NCI-H2107 treated with DMSO at 0.1 percent for 48 hours (cell line): ENCODE measurements at regions not wholly inside any gene's neighbourhood (a gene's known extent, or its start where the extent isn't known, plus 50 kb on each side); places are given as distances from the start of the nearest gene placed in this dataset.
A peak's percentile ranks its signal among the peaks of the same experiment; 100 is the strongest.

ENCODE experiments used
- DNase-seq: peaks from one replicate; lab custom pipeline; 2025; ENCODE audit not compliant: unreplicated experiment; lab: John Stamatoyannopoulos, UW

GRCh38 chr1:244953901-244954300 lies 89.6 kb upstream of the HNRNPU start:
- DNase-seq, result no peak

DNA sequence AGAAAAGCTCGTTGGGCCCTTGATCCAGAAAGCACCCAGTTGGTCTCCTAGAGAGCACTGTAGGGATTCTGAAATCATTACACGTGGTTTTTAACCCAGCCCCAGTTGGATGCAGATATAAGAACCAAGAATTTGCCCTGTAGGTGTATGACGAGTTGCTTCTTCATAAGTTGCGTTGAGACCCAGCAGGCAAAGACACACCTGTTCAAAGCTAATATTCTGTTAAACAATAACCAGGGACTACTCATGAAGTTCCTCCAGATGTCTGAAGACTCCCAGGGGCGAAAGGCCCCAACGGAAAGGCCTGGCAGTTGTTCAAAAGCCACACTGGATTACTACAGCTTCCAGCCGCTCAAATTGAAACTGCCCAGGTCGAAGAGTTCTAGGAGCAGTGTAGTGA lies 88.6 kb upstream of the HNRNPU start:
- DNase-seq, result no peak

DNA sequence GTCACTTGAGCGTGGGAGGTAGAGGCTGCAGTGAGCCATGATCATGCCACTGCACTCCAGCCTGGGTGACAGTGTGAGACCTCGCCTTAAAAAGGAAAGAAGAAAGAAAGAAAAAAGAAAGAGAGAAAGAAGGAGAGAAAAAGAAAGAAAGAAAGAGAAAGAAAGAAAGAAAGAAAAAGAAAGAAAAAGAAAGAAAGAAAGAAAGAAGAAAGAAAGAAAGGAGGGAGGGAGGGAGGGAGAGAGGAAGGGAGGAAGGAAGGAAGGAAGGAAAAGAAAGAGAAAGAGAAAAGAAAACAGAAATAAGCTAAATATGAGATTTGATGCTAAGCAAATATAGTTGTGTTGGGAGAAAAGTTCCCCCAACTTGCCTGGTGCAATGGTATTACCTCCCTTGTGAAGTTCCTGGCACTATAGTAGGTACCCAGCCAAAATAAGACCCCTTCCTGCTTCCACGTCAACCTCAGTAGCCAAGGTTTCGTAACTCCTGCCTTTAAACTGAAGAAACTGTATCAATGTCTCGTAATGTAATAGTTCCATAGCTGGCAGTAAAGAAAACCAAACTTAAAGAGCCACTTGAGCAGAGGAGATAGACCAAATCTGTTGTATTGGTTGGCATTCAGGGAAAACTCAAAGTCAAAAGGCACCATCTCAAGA lies 88.1 kb upstream of the HNRNPU start:
- no peak for DNase-seq

- DNase-seq, result no peak
Measured at GRCh38 chr1:244948416-244948815, 84.1 kb upstream of the HNRNPU start.

DNA sequence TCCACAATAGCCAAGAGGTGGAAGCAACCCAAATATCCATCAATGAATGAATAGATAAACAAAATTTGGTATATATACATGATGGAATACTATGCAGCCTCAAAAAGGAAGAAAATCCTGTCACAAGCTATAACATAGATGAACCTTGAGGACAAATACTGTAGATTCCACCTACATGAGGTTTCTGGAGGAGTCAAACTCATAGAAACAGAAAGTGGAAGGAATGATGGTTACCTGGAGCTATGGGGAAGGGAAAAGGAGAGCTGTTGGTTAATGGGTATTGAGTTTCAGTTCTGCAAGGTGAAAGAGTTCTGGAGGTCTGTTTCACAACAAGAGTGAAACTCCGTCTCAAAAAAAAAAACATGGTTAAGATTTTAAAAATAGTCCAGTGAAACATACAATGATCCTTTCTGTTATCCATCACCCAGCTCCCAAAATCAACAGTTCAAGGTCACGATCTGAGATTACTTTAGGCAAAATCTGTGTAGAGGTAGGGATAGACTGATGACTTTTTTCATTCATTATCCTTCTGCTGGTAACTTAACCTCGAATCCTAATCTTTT lies 80.8 kb upstream of the HNRNPU start:
- DNase-seq, result no peak

DNA sequence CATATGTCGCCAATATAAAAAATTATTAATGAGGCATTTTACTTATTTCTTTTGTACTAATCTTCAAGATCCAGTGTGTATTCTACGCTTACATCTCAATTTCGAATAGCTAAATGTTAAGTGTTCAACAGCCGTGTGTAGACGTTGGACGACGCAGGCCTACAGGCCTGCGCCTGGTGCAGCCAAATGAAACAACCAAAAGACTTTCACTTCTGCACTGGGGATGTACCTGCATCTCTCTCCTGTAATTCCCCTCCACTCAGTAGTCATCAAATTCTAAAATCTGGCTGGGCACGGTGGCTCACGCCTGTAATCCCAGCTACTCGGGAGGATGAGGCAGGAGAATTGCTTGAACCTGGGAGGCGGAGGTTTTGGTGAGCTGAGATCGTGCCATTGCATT lies 76.8 kb upstream of the HNRNPU start:
- no peak for DNase-seq

- DNase-seq, result no peak
Measured at GRCh38 chr1:244937099-244937498, 72.8 kb upstream of the HNRNPU start.

- DNase-seq, result peak; percentile 9
Measured at GRCh38 chr1:244920911-244921761, 56.8 kb upstream of the HNRNPU start.

GRCh38 chr1:244919320-244920282 lies 55.3 kb upstream of the HNRNPU start:
- DNase-seq, result no peak

- peak; percentile 56 for DNase-seq
Measured at GRCh38 chr1:244918421-244919319, 54.3 kb upstream of the HNRNPU start.

DNA sequence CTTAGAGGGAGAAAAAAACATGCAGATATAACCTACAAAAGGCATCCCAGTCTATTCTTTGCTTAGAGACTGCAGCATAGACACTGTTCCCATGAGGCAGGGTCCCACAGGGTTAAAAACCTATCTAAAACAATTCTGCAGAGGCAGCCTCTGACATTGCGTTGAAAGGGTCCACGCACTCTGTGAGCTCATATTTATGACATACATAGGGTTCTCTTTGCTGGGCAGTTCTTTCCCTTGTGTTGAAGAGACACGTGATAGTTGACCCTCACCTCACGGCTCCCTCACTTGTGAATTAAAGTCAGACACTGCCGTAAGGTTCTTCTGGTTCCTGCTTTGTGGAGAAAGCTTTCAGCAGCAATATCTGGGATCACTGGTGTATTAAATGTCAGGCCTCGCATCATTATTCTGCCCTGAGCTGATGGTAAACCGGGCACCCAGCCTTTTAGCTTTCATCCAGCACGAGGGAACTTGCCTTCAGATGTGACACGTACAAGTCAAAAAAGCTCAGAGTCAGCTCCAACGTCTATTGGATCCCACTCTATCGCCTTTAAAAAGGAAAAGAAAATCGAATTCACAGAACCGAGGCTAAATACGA lies 52.8 kb upstream of the HNRNPU start:
- no peak for DNase-seq

- no peak for DNase-seq
Measured at GRCh38 chr1:244915736-244916135, 51.4 kb upstream of the HNRNPU start.

DNA sequence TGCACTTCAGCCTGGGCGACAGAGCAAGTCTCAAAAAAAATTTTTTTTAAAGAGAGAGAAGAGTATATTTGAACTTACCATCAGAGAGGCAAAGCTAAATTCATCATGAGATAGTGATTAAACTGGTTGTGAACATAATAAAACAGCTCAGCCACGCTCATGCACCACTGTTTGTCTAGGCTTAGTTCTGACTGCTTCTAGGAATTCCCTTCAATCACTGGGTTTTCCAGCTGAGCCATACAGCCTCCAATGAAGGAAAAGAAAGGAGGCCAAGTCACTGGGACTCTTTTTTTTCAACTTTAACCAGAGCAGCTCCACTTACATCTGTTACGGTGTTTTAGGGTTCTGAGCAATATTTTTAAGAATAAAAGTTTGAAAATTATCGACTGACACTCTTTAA lies 50.4 kb upstream of the HNRNPU start:
- DNase-seq, result no peak
